ENCODE measurements at regions not wholly inside any gene's neighbourhood (a gene's known extent, or its start where the extent isn't known, plus 50 kb on each side); places are given as distances from the start of the nearest gene placed in this dataset.

- TF ChIP-seq, protein P1, sequence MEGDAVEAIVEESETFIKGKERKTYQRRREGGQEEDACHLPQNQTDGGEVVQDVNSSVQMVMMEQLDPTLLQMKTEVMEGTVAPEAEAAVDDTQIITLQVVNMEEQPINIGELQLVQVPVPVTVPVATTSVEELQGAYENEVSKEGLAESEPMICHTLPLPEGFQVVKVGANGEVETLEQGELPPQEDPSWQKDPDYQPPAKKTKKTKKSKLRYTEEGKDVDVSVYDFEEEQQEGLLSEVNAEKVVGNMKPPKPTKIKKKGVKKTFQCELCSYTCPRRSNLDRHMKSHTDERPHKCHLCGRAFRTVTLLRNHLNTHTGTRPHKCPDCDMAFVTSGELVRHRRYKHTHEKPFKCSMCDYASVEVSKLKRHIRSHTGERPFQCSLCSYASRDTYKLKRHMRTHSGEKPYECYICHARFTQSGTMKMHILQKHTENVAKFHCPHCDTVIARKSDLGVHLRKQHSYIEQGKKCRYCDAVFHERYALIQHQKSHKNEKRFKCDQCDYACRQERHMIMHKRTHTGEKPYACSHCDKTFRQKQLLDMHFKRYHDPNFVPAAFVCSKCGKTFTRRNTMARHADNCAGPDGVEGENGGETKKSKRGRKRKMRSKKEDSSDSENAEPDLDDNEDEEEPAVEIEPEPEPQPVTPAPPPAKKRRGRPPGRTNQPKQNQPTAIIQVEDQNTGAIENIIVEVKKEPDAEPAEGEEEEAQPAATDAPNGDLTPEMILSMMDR (conservative IDR thresholded peaks at IDR 0.05; ENCODE audit: low read depth, low read length) = no peak
- no peak for TF ChIP-seq EZH2 (IDR thresholded peaks at IDR 0.05; ENCODE audit: borderline replicate concordance, low read depth, low read length, poor library complexity, severe bottlenecking)
These were observed 99.3 kb downstream of the ANXA2R start for GRCh38 chr5:42940853-42941252.
